GM19239 (cell line): ENCODE measurements at regions not wholly inside any gene's neighbourhood (a gene's known extent, or its start where the extent isn't known, plus 50 kb on each side); places are given as distances from the start of the nearest gene placed in this dataset.
"Not testable (repeated sequence)": the region's sequence is repeated elsewhere in the genome, so short reads cannot be mapped to it uniquely, and the experiment has no call there.

Source experiments
- DNase-seq: peaks from one replicate; pipeline ENCODE4 v3.0.0; 2011; ENCODE audit warnings: low spot score; ENCODE audit not compliant: insufficient read length
- FAIRE-seq: peaks from 2 replicates; lab custom pipeline; 2011; peaks lifted over from hg19 to GRCh38; lab: Jason Lieb, UNC

GRCh38 chr6:126867641-126868040, 250.8 kb upstream of the RSPO3 start:
- DNase-seq = no peak
- no peak for FAIRE-seq

GRCh38 chr6:126873351-126873750, 245.1 kb upstream of the RSPO3 start:
- DNase-seq (no peak), FAIRE-seq (no peak)

- no peak for DNase-seq
- FAIRE-seq = no peak
Observed at GRCh38 chr6:126873791-126874190, 244.7 kb upstream of the RSPO3 start.

GRCh38 chr6:126876446-126876845, 242.0 kb upstream of the RSPO3 start:
- DNase-seq (no peak), FAIRE-seq (no peak)

GRCh38 chr6:126880964-126881363, 237.5 kb upstream of the RSPO3 start:
- DNase-seq = no peak

GRCh38 chr6:126886106-126886505, 232.4 kb upstream of the RSPO3 start:
- DNase-seq = no peak
- FAIRE-seq = no peak

More at GRCh38 chr6:126880964-126881363, 237.5 kb upstream of the RSPO3 start:
- FAIRE-seq = no peak

GRCh38 chr6:126888727-126889725, 229.4 kb upstream of the RSPO3 start:
- FAIRE-seq (no peak), DNase-seq (no peak)

GRCh38 chr6:126890055-126890454, 228.4 kb upstream of the RSPO3 start:
- DNase-seq (no peak), FAIRE-seq (no peak)

- FAIRE-seq = no peak
- no peak for DNase-seq
Observed at GRCh38 chr6:126891158-126891557, 227.3 kb upstream of the RSPO3 start.

GRCh38 chr6:126892869-126893268, 225.6 kb upstream of the RSPO3 start:
- not testable (repeated sequence) for FAIRE-seq, DNase-seq

GRCh38 chr6:126897758-126898157, 220.7 kb upstream of the RSPO3 start:
- FAIRE-seq (no peak), DNase-seq (no peak)

GRCh38 chr6:126904176-126904575, 214.3 kb upstream of the RSPO3 start:
- DNase-seq = no peak
- no peak for FAIRE-seq

- no peak for DNase-seq
- FAIRE-seq = no peak
Observed at GRCh38 chr6:126905917-126906316, 212.6 kb upstream of the RSPO3 start.

- DNase-seq (no peak), FAIRE-seq (no peak)
Observed at GRCh38 chr6:126907312-126907711, 211.2 kb upstream of the RSPO3 start.

- FAIRE-seq = no peak
- no peak for DNase-seq
Observed at GRCh38 chr6:126907996-126908395, 210.5 kb upstream of the RSPO3 start.

GRCh38 chr6:126909493-126909892, 209.0 kb upstream of the RSPO3 start:
- DNase-seq = no peak
- no peak for FAIRE-seq

GRCh38 chr6:126913651-126914050, 204.8 kb upstream of the RSPO3 start:
- FAIRE-seq = no peak
- no peak for DNase-seq

- no peak for FAIRE-seq
- no peak for DNase-seq
Observed at GRCh38 chr6:126914172-126914571, 204.3 kb upstream of the RSPO3 start.

GRCh38 chr6:126914801-126915200, 203.7 kb upstream of the RSPO3 start:
- DNase-seq = no peak
- no peak for FAIRE-seq

- DNase-seq (no peak), FAIRE-seq (no peak)
Observed at GRCh38 chr6:126919947-126920346, 198.5 kb upstream of the RSPO3 start.

- DNase-seq (no peak), FAIRE-seq (no peak)
Observed at GRCh38 chr6:126923807-126924206, 194.7 kb upstream of the RSPO3 start.

- FAIRE-seq (no peak), DNase-seq (no peak)
Observed at GRCh38 chr6:126926926-126927325, 191.5 kb upstream of the RSPO3 start.
